Activated CD4-positive, alpha-beta T cell treated with anti-CD3 and anti-CD28 coated beads for 48 hours (primary cell): ENCODE measurements at regions not wholly inside any gene's neighbourhood (a gene's known extent, or its start where the extent isn't known, plus 50 kb on each side); places are given as distances from the start of the nearest gene placed in this dataset.
"Not testable (repeated sequence)": the region's sequence is repeated elsewhere in the genome, so short reads cannot be mapped to it uniquely, and the experiment has no call there.

Experiments
- DNase-seq: peaks from one replicate; pipeline ENCODE4 v3.0.0-alpha.2; 2020

- no peak for DNase-seq
Measured at GRCh38 chr16:63169100-63169499, 1132.9 kb upstream of the CDH8 start.

- no peak for DNase-seq
Measured at GRCh38 chr16:63157818-63158217, 1121.6 kb upstream of the CDH8 start.

- DNase-seq = no peak
Measured at GRCh38 chr16:63146251-63146650, 1110.0 kb upstream of the CDH8 start.

- DNase-seq = no peak
Measured at GRCh38 chr16:63145411-63145810, 1109.2 kb upstream of the CDH8 start.

- no peak for DNase-seq
Measured at GRCh38 chr16:63135069-63135468, 1098.8 kb upstream of the CDH8 start.

GRCh38 chr16:63131503-63131902 is 1095.3 kb upstream of the CDH8 start:
- no peak for DNase-seq

GRCh38 chr16:63130942-63131341 is 1094.7 kb upstream of the CDH8 start:
- DNase-seq = no peak

GRCh38 chr16:63129411-63130125 is 1093.3 kb upstream of the CDH8 start:
- DNase-seq = no peak

- not testable (repeated sequence) for DNase-seq
Measured at GRCh38 chr16:63119905-63120304, 1083.7 kb upstream of the CDH8 start.

- no peak for DNase-seq
Measured at GRCh38 chr16:63100082-63100481, 1063.8 kb upstream of the CDH8 start.

- DNase-seq = no peak
Measured at GRCh38 chr16:63096857-63097256, 1060.6 kb upstream of the CDH8 start.

- DNase-seq = no peak
Measured at GRCh38 chr16:63092736-63093135, 1056.5 kb upstream of the CDH8 start.

GRCh38 chr16:63082101-63082500 is 1045.9 kb upstream of the CDH8 start:
- no peak for DNase-seq

- no peak for DNase-seq
Measured at GRCh38 chr16:63080746-63081145, 1044.5 kb upstream of the CDH8 start.

GRCh38 chr16:63069047-63069446 is 1032.8 kb upstream of the CDH8 start:
- DNase-seq = no peak

GRCh38 chr16:63067141-63067540 is 1030.9 kb upstream of the CDH8 start:
- no peak for DNase-seq

GRCh38 chr16:63066552-63066951 is 1030.3 kb upstream of the CDH8 start:
- no peak for DNase-seq

GRCh38 chr16:63061319-63061718 is 1025.1 kb upstream of the CDH8 start:
- no peak for DNase-seq

GRCh38 chr16:63059676-63060075 is 1023.4 kb upstream of the CDH8 start:
- no peak for DNase-seq

- no peak for DNase-seq
Measured at GRCh38 chr16:63057341-63057740, 1021.1 kb upstream of the CDH8 start.

GRCh38 chr16:63050391-63050790 is 1014.2 kb upstream of the CDH8 start:
- DNase-seq = no peak

GRCh38 chr16:63038397-63039106 is 1002.3 kb upstream of the CDH8 start:
- no peak for DNase-seq

- no peak for DNase-seq
Measured at GRCh38 chr16:63037761-63038396, 1001.6 kb upstream of the CDH8 start.

GRCh38 chr16:63018581-63019223 is 982.5 kb upstream of the CDH8 start:
- DNase-seq = no peak
